MCF 10A (cell line): ENCODE measurements at regions not wholly inside any gene's neighbourhood (a gene's known extent, or its start where the extent isn't known, plus 50 kb on each side); places are given as distances from the start of the nearest gene placed in this dataset.

ENCODE experiments used
- BruUV-seq: library from RNA; stranded (reverse); fragments of 400-500 nt; replicated peaks from 2 replicates; lab custom pipeline; 2021; lab: Mats Ljungman, UMichigan
- CTCF ChIA-PET: fragments of 300-600 bp; sonication (Branson Sonifier 250); formaldehyde crosslinking; extraction: SDS; loops from one replicate; lab custom pipeline; 2021; ENCODE audit warnings: antibody characterized with exemption, inconsistent platforms; lab: Yijun Ruan, JAX
- POLR2A ChIA-PET: fragments of 300-600, 350-650 bp; sonication (Branson Sonifier 250); formaldehyde crosslinking; extraction: SDS; loops from one replicate; lab custom pipeline; 2020; ENCODE audit warnings: antibody characterized with exemption, inconsistent platforms; lab: Yijun Ruan, JAX
- DNase-seq: peaks from one replicate; pipeline ENCODE4 v3.0.0-alpha.2; 2018; ENCODE audit not compliant: unreplicated experiment
- H3K27ac Mint-ChIP-seq: one replicate; pipeline ENCODE4 v1.8.0; 2022; ENCODE audit warnings: mild to moderate bottlenecking, low read depth, mixed read lengths; ENCODE audit not compliant: unreplicated experiment
- H3K27me3 Mint-ChIP-seq: one replicate; pipeline ENCODE4 v1.8.0; 2022; ENCODE audit warnings: mixed read lengths; ENCODE audit not compliant: insufficient read depth, unreplicated experiment
- H3K36me3 Mint-ChIP-seq: one replicate; pipeline ENCODE4 v1.8.0; 2022; ENCODE audit warnings: mild to moderate bottlenecking, moderate library complexity, mixed read lengths; ENCODE audit not compliant: insufficient read depth, unreplicated experiment
- H3K4me1 Mint-ChIP-seq: one replicate; pipeline ENCODE4 v1.8.0; 2022; ENCODE audit warnings: mixed read lengths; ENCODE audit not compliant: insufficient read depth, unreplicated experiment
- H3K4me3 Mint-ChIP-seq: one replicate; pipeline ENCODE4 v1.8.0; 2022; ENCODE audit warnings: mild to moderate bottlenecking, moderate library complexity, mixed read lengths; ENCODE audit not compliant: unreplicated experiment
- H3K9me3 Mint-ChIP-seq: one replicate; pipeline ENCODE4 v1.8.0; 2022; ENCODE audit warnings: mixed read lengths; ENCODE audit not compliant: unreplicated experiment
- intact Hi-C: fragments of 100-400 bp; cut with micrococcal nuclease; formaldehyde crosslinking; loops from 2 replicates; pipeline ENCODE4 v1.14.1; 2022
- TF ChIP-seq, protein P1 (sequence below): fragments of 200-600 bp; IDR thresholded peaks from one replicate; pipeline ENCODE4 v1.8.0; 2022; ENCODE audit warnings: antibody characterized with exemption, mild to moderate bottlenecking; ENCODE audit not compliant: unreplicated experiment

DNA sequence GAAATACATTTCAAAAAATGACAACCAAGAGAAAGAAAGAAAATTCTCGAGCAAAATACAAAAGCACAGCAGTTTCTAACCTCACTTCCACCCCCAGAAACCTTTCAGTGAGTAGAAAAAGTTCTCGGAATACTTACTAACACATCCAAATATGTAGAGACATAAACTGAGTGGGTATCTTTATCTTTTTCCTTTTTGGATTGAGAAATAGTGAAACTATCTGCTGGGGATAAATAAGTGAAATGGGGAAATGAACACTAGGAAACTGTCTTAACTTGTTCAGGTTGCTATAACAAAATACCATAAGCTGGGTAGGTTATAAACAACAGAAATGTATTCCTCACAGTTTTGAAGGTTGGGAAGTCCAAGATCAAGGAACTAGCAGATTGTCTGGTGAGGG is 72.0 kb downstream of the VCAM1 start:
- POLR2A ChIA-PET, result no interaction called here
- no TSS peak for BruUV-seq
- DNase-seq, result no peak
- Mint-ChIP-seq H3K27ac (no peak overlapping the region), H3K9me3 (no peaks in the 10 kb centered on the region), H3K27me3 (peaks cover 9% of the 10 kb centered on the region), H3K36me3 (no peaks in the 10 kb centered on the region), H3K4me3 (no peak overlapping the region), H3K4me1 (no peaks in the 10 kb centered on the region)
- CTCF ChIA-PET, result no interaction called here
- TF ChIP-seq, protein P1, sequence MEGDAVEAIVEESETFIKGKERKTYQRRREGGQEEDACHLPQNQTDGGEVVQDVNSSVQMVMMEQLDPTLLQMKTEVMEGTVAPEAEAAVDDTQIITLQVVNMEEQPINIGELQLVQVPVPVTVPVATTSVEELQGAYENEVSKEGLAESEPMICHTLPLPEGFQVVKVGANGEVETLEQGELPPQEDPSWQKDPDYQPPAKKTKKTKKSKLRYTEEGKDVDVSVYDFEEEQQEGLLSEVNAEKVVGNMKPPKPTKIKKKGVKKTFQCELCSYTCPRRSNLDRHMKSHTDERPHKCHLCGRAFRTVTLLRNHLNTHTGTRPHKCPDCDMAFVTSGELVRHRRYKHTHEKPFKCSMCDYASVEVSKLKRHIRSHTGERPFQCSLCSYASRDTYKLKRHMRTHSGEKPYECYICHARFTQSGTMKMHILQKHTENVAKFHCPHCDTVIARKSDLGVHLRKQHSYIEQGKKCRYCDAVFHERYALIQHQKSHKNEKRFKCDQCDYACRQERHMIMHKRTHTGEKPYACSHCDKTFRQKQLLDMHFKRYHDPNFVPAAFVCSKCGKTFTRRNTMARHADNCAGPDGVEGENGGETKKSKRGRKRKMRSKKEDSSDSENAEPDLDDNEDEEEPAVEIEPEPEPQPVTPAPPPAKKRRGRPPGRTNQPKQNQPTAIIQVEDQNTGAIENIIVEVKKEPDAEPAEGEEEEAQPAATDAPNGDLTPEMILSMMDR, result no peak
- intact Hi-C loops, result no loop called here

DNA sequence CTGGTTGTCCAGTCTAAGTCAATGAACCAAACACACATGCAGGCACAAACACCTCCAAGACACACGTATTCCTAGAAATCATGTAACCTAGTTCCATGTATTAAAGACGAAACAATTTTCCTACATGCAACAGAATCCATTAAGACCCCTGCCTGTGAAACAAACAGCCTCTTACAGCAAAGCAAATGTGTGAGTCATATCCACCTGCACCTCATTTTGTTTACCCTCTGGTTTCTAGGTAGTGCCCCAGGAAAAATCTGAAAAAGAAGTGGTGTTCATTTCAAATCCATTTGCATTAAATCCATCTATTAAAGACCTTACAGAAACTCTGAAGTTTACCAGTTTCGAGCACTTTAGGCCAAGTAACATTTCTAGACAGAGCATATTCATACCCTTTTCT is 74.1 kb downstream of the VCAM1 start:
- ChIA-PET CTCF (no interaction called here), POLR2A (no interaction called here)
- Mint-ChIP-seq H3K4me3 (no peak overlapping the region), H3K36me3 (no peaks in the 10 kb centered on the region), H3K4me1 (no peaks in the 10 kb centered on the region), H3K27ac (no peak overlapping the region), H3K9me3 (no peaks in the 10 kb centered on the region), H3K27me3 (peaks cover 15% of the 10 kb centered on the region)
- TF ChIP-seq, protein P1, result no peak
- no TSS peak for BruUV-seq
- intact Hi-C loops, result no loop called here
- DNase-seq, result no peak

DNA sequence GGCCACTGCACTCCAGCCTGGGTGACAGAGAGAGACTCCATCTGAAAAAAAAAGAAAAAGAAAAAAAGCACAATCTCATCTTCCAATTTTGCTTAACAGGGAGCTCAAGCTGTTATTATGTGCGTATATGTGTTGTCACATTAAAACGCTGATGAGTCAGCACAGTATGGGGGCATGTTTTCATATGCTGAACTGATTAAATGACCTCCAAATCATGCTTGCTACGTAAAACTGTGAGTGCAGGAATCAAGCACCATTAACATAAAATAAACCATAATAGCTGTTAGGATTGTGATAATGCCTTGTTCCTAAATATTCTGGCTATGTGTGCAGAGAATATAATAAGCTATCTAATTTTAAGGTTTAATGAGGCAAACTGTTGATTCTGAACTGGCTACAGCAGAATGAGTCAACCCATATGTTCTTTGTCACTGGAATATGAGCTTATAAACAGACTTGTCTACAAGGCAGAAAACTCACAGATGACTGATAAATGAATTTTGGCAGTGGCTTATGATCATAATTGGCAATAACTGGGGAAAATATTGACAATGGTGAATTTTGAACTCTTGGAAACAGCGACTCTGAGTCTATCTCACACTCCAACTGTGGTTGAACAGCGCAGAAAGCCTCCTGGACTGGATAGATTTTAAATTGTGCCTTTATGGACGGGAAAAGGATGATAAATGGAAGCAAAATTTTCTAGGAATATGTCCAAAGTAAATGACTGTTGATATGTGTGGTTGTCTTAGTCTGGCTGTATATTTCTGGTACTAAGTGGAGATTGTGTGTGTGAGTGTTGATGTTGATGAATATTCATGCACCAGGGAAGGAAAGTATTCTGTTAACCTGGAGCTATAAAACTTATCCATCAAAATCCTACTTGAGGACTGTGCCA is 75.5 kb downstream of the VCAM1 start:
- ChIA-PET CTCF (no interaction called here), POLR2A (no interaction called here)
- H3K36me3 Mint-ChIP-seq, result no peaks in the 10 kb centered on the region
- intact Hi-C loops, result no loop called here
- no peaks in the 10 kb centered on the region for H3K9me3 Mint-ChIP-seq
- TF ChIP-seq, protein P1, result no peak
- BruUV-seq, result no TSS peak
- H3K27ac Mint-ChIP-seq, result no peak overlapping the region
- no peaks in the 10 kb centered on the region for H3K4me1 Mint-ChIP-seq
- H3K27me3 Mint-ChIP-seq, result peaks cover 15% of the 10 kb centered on the region
- H3K4me3 Mint-ChIP-seq, result no peak overlapping the region
- peak; percentile 23 for DNase-seq

DNA sequence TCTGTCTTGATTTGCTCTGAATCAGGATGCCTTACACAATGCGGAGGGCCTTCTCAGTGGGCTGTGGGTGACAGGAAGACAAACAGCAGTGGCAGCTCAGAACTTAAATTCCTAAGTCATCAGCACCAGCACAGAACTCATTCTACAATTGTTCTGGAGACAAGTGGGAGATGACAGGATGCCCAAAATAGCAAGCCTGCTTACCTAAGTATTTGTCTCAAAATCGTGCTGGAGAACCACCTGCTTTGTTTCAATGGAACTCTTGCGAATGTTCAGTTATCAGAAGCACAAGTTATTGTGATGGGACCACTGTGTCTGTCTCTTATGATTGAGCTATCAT is 76.1 kb downstream of the VCAM1 start:
- intact Hi-C loops, result no loop called here

More for the DNA sequence above, 76.1 kb downstream of the VCAM1 start:
- DNase-seq, result no peak
- ChIA-PET POLR2A (no interaction called here), CTCF (no interaction called here)
- no peak overlapping the region for H3K4me3 Mint-ChIP-seq
- no peaks in the 10 kb centered on the region for H3K36me3 Mint-ChIP-seq
- no peaks in the 10 kb centered on the region for H3K4me1 Mint-ChIP-seq
- H3K9me3 Mint-ChIP-seq, result no peaks in the 10 kb centered on the region
- H3K27ac Mint-ChIP-seq, result no peak overlapping the region
- BruUV-seq, result no TSS peak
- TF ChIP-seq, protein P1, result no peak
- H3K27me3 Mint-ChIP-seq, result peaks cover 15% of the 10 kb centered on the region
